ENCODE measurements at regions not wholly inside any gene's neighbourhood (a gene's known extent, or its start where the extent isn't known, plus 50 kb on each side); places are given as distances from the start of the nearest gene placed in this dataset.
A peak's percentile ranks its signal among the peaks of the same experiment; 100 is the strongest.

GRCh38 chr21:40938611-40939010 is 91.7 kb upstream of the DSCAM start:
- H3K27me3 Mint-ChIP-seq, result no peaks in the 10 kb centered on the region
- ATAC-seq, result no peak

DNA sequence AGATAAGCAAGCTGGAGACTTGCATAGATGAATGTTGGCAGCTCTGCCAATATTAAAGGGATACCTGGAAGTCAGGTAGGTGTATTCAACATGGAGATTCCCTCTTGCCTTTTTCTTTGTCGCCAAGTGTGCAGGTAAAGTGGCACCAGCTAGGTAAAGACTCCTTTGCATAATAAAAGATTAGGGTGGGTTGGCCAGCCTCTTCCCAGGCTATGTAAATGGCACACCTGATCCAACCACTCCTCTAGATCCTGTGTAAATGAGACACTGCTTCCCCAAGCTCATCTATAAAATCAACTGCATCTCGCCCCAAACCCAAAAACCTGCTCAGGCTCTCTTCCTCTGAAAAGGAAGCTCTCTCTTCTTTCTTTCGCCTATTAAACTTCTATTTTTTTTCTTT is 100.8 kb upstream of the DSCAM start:
- ATAC-seq, result no peak
- Mint-ChIP-seq H3K9me3 (peaks cover 3% of the 10 kb centered on the region), H3K27ac (no peak overlapping the region), H3K27me3 (no peaks in the 10 kb centered on the region), H3K36me3 (no peaks in the 10 kb centered on the region), H3K4me1 (ENCODE audit: low read depth in 2 of 2) (no peaks in the 10 kb centered on the region), H3K4me3 (no peak overlapping the region)
- DNase-seq (ENCODE audit: low spot score), result no peak

More at GRCh38 chr21:40938611-40939010, 91.7 kb upstream of the DSCAM start:
- no peak for DNase-seq (ENCODE audit: low spot score)
- H3K4me3 Mint-ChIP-seq, result no peak overlapping the region
- no peak overlapping the region for H3K27ac Mint-ChIP-seq
- H3K4me1 Mint-ChIP-seq (ENCODE audit: low read depth in 2 of 2), result no peaks in the 10 kb centered on the region
- H3K9me3 Mint-ChIP-seq, result no peaks in the 10 kb centered on the region
- no peaks in the 10 kb centered on the region for H3K36me3 Mint-ChIP-seq

DNA sequence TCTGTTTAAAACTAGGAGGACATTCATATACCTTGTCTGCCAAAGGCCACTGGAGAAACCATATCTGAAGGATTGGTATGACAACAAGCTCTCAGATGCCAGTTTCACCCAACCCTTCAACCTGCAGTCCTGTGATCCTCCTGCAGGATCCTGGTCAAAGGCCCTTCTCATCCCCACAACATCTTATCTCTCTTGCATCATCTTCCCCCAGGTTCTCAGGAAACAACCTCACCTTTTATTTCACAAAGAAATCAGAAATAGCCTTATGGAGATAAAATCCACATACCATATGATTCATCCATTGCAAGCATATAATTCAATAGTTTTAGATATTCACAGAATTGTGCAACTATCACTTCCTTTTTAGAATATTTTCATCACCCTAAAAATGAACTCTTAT is 104.0 kb upstream of the DSCAM start:
- Mint-ChIP-seq H3K27me3 (no peaks in the 10 kb centered on the region), H3K36me3 (no peaks in the 10 kb centered on the region)
- no peak for ATAC-seq

DNA sequence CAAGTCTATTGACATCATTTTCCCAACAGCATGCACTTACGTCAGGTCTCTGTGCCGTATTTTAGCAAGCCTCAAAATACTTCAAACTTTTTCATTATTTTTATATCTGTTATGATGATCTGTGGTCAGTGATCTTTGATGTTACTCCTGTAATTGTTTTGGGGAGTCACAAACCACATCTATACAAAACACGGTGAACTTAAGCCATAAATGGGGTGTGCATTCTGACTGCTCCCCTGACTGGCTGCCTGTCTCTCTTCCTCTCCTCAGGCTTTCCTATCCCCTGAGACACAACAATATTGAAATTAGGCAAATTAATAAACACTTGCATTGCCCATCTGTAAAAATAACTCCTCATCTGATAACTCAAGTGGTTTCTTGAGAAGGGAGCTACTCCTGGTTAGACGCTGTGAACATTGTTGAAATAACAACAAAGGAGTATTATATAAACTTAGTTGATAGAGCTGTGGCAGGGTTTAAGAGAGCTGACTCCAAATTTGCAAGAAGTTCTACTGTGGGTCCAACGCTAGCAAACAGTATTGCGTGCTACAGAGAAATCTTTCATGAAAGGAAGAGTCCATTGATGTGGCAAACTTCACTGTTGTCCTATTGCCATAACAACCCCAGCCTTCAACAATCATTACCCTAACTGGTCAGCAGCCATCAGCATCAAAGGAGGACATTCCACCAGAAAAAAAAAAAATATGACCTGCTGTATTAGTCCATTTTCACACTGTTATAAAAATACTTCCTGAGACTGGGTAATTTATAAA is 105.8 kb upstream of the DSCAM start:
- ATAC-seq, result no peak
- H3K9me3 Mint-ChIP-seq, result peaks cover 4% of the 10 kb centered on the region
- DNase-seq (ENCODE audit: low spot score), result no peak
- no peak overlapping the region for H3K27ac Mint-ChIP-seq
- H3K4me3 Mint-ChIP-seq, result no peak overlapping the region
- H3K27me3 Mint-ChIP-seq, result peaks cover 0 to 7% of the 10 kb centered on the region in 2 donors
- no peaks in the 10 kb centered on the region for H3K4me1 Mint-ChIP-seq (ENCODE audit: low read depth in 2 of 2)
- H3K36me3 Mint-ChIP-seq, result no peaks in the 10 kb centered on the region

More for the DNA sequence above, 104.0 kb upstream of the DSCAM start:
- no peak for DNase-seq (ENCODE audit: low spot score)
- Mint-ChIP-seq H3K4me1 (ENCODE audit: low read depth in 2 of 2) (no peaks in the 10 kb centered on the region), H3K9me3 (peaks cover 3% of the 10 kb centered on the region), H3K4me3 (no peak overlapping the region), H3K27ac (no peak overlapping the region)

DNA sequence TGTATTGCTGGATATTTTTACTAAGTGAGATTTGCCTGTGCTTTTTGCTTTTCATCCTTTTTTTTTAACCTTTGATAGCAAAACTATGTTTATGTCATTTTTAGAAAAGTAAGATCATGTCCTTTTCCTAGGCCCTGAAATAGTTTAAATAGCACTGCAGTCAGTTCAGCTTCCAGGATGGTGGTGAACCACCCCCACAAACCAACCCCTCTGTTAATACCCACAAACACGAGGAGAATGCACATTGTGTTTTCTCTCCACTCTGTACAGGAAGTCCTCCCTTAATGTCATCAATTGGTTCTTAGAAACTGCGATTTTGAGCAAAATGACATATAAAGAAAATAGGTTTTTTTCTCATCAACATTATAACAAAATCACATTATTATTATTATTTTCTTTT is 117.7 kb upstream of the DSCAM start:
- Mint-ChIP-seq H3K4me1 (ENCODE audit: low read depth in 2 of 2) (no peaks in the 10 kb centered on the region), H3K27me3 (no peaks in the 10 kb centered on the region), H3K36me3 (no peaks in the 10 kb centered on the region), H3K4me3 (no peak overlapping the region), H3K9me3 (peaks cover 6% of the 10 kb centered on the region), H3K27ac (no peak overlapping the region)
- DNase-seq (ENCODE audit: low spot score) (no peak), ATAC-seq (no peak)

- Mint-ChIP-seq H3K9me3 (peaks cover 4% of the 10 kb centered on the region), H3K36me3 (no peaks in the 10 kb centered on the region), H3K27ac (no peak overlapping the region), H3K4me1 (ENCODE audit: low read depth in 2 of 2) (no peaks in the 10 kb centered on the region), H3K4me3 (no peak overlapping the region), H3K27me3 (no peaks in the 10 kb centered on the region)
- ATAC-seq, result no peak
- no peak for DNase-seq (ENCODE audit: low spot score)
Measured at GRCh38 chr21:40967771-40968170, 120.8 kb upstream of the DSCAM start.

GRCh38 chr21:40972151-40972550 is 125.2 kb upstream of the DSCAM start:
- Mint-ChIP-seq H3K4me1 (ENCODE audit: low read depth in 2 of 2) (no peaks in the 10 kb centered on the region), H3K27me3 (no peaks in the 10 kb centered on the region), H3K9me3 (peaks cover 4% of the 10 kb centered on the region), H3K4me3 (no peak overlapping the region), H3K27ac (no peak overlapping the region), H3K36me3 (no peaks in the 10 kb centered on the region)
- no peak for ATAC-seq
- no peak for DNase-seq (ENCODE audit: low spot score)

- H3K36me3 Mint-ChIP-seq, result no peaks in the 10 kb centered on the region
- DNase-seq (ENCODE audit: low spot score) (no peak), ATAC-seq (no peak)
- no peaks in the 10 kb centered on the region for H3K27me3 Mint-ChIP-seq
- H3K4me1 Mint-ChIP-seq (ENCODE audit: low read depth in 2 of 2), result no peaks in the 10 kb centered on the region
- H3K27ac Mint-ChIP-seq, result no peak overlapping the region
- peaks cover 3% of the 10 kb centered on the region for H3K9me3 Mint-ChIP-seq
- no peak overlapping the region for H3K4me3 Mint-ChIP-seq
Measured at GRCh38 chr21:40976198-40977109, 129.5 kb upstream of the DSCAM start.

DNA sequence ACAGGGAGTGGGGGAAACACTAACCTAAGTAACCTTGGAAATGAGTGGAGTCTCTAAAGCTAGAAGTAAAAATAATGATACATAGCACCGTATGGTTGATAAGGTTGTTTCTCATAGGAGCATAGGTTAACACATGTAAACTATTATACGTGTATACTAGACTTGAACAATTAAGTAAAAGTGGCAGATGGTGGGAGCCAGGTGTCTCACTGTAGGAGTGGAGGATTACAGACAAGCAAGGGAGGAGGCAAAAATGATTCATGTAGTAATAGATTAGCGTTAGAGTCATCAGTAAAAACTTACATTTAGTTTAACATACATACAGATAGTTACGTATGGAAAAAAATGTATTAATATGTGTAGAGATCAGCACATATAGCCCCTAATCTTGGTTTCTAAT is 138.4 kb upstream of the DSCAM start:
- no peak for DNase-seq (ENCODE audit: low spot score)
- ATAC-seq, result no peak
- no peak overlapping the region for H3K4me3 Mint-ChIP-seq
- no peaks in the 10 kb centered on the region for H3K27me3 Mint-ChIP-seq
- H3K36me3 Mint-ChIP-seq, result no peaks in the 10 kb centered on the region
- peaks cover 3% of the 10 kb centered on the region for H3K9me3 Mint-ChIP-seq
- no peaks in the 10 kb centered on the region for H3K4me1 Mint-ChIP-seq (ENCODE audit: low read depth in 2 of 2)
- no peak overlapping the region for H3K27ac Mint-ChIP-seq

DNA sequence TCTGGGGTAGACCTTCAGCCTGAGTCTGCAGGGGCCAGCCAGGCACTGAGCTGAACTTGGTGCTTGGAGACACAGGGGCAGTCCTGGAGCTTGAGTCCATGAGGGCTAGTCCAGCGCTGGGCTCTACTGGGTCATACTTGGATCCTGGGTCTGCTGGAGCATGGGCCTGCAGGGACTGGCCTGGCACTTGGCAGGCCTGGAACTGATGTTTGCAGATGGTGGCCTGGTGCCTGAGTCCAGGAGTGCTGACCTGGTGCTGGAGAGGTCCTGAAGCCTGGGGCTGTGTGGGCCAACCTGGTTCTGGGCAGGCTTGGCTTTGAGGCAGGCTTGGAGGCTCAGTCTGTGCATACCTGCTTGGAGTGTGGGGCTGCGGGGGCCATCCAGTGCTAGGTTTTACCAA is 143.4 kb upstream of the DSCAM start:
- Mint-ChIP-seq H3K36me3 (no peaks in the 10 kb centered on the region), H3K4me3 (no peak overlapping the region), H3K4me1 (ENCODE audit: low read depth in 2 of 2) (no peaks in the 10 kb centered on the region), H3K9me3 (no peaks in the 10 kb centered on the region), H3K27me3 (no peaks in the 10 kb centered on the region), H3K27ac (no peak overlapping the region)
- peak; percentile 53 to 66 for ATAC-seq
- no peak for DNase-seq (ENCODE audit: low spot score)

DNA sequence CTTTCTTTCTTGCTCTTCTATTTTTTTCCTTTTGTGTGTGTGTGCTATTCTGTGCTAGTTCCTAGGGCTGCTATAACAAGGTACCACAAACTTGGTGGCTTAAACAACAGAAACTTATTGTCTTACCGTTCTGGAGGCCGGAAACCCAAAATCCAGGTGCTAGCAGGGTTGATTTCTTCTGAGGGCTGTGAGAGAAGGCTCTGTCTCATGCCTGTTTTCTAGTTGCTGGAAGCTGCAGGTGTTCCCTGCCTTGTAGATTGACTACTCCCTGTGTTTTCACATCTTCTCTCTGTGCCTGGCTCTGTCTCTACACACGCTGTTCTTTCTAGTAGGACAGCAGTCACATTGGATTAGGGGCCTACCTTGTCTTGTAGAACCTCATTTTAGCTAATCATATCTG is 150.9 kb upstream of the DSCAM start:
- Mint-ChIP-seq H3K4me1 (ENCODE audit: low read depth in 2 of 2) (no peaks in the 10 kb centered on the region), H3K36me3 (peaks cover 6% of the 10 kb centered on the region), H3K27me3 (no peaks in the 10 kb centered on the region), H3K27ac (no peak overlapping the region), H3K4me3 (no peak overlapping the region), H3K9me3 (peaks cover 8% of the 10 kb centered on the region)
- ATAC-seq (no peak), DNase-seq (ENCODE audit: low spot score) (no peak)

DNA sequence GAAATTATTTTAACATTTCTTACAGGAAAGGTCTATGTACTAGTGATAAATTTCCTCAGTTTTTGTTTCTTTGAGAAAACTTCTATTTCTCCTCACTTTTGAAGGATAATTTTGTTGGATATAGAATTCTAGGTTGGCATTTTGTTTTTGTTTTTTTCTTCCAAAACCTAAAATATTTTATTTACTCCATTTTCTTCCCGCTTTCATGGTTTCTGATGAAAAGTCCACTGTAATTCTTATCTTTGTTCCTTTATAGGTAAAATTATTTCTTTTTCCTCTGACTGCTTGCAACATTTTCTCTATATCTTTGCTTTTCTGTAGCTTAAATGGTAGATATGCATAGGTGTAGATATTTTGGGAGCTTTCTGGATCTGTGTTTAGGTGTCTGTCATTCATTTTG is 153.9 kb upstream of the DSCAM start:
- Mint-ChIP-seq H3K4me1 (ENCODE audit: low read depth in 2 of 2) (no peaks in the 10 kb centered on the region), H3K27me3 (peaks cover 0 to 2% of the 10 kb centered on the region in 2 donors)

GRCh38 chr21:41006636-41007035 is 159.7 kb upstream of the DSCAM start:
- DNase-seq (ENCODE audit: low spot score), result no peak
- Mint-ChIP-seq H3K4me3 (no peak overlapping the region), H3K9me3 (no peaks in the 10 kb centered on the region), H3K36me3 (no peaks in the 10 kb centered on the region), H3K27me3 (peaks cover 0 to 3% of the 10 kb centered on the region in 2 donors), H3K27ac (no peak overlapping the region), H3K4me1 (ENCODE audit: low read depth in 2 of 2) (no peaks in the 10 kb centered on the region)
- ATAC-seq, result no peak

More for the DNA sequence above, 153.9 kb upstream of the DSCAM start:
- ATAC-seq, result no peak
- H3K4me3 Mint-ChIP-seq, result no peak overlapping the region
- no peak for DNase-seq (ENCODE audit: low spot score)
- H3K27ac Mint-ChIP-seq, result no peak overlapping the region
- peaks cover 6% of the 10 kb centered on the region for H3K36me3 Mint-ChIP-seq
- peaks cover 8% of the 10 kb centered on the region for H3K9me3 Mint-ChIP-seq

- no peak overlapping the region for H3K27ac Mint-ChIP-seq
- H3K4me1 Mint-ChIP-seq (ENCODE audit: low read depth in 2 of 2), result no peaks in the 10 kb centered on the region
- ATAC-seq (no peak), DNase-seq (ENCODE audit: low spot score) (no peak)
- no peak overlapping the region for H3K4me3 Mint-ChIP-seq
- no peaks in the 10 kb centered on the region for H3K9me3 Mint-ChIP-seq
- H3K36me3 Mint-ChIP-seq, result no peaks in the 10 kb centered on the region
- H3K27me3 Mint-ChIP-seq, result peaks cover 0 to 3% of the 10 kb centered on the region in 2 donors
Measured at GRCh38 chr21:41008351-41008750, 159.6 kb upstream of the BACE2 start.
